ENCODE measurements at regions not wholly inside any gene's neighbourhood (a gene's known extent, or its start where the extent isn't known, plus 50 kb on each side); places are given as distances from the start of the nearest gene placed in this dataset.
A peak's percentile ranks its signal among the peaks of the same experiment; 100 is the strongest.

DNA sequence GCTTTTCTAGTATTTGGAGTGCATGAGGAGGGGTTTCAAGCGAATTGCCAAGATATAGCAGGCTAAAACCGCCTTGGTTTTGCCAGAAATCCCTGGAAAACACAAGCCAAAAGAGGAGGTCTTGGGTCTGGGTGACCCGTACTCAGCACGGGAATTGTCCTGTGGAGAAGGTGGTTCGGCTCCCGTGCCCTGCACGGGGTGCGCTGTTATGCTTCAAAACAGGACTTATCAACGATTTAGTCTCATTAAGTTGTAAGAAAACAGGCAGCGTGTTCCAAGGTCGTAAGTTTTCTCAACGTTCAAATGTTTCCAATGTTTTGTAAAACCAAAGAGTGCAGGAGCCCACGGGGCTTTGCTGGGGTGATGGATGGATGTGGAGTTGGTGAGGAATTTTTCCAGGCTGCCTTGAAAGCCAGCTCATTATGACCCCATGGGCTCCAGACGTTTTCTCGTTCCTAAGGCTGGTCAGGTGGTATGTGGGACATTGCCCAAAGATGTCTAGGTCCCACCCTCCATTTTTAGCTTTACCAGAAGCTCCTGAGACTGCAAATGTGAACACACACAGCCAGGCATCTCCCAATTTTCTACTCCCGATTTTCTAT, 75.4 kb upstream of the CLDN14 start:
- no peak for DNase-seq

DNA sequence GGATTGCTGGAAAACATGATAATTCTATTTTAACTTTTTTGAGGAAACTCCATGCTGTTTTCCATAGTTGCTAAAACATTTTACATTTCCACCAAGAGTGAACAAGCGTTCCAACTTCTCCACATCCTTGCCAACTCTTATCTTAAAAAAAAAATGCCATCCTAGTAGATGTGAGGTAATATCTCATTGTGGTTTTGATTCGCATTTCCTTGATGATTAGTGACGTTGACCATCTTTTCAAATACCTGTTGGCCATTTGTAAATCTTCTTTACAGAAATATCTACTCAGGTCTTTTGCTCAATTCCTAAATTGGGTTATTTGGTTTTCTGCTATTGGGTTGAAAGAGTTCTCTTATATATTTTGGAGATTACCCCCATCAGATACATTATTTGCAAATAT, 77.4 kb upstream of the CLDN14 start:
- no peak for DNase-seq

GRCh38 chr21:36560933-36561575, 81.1 kb upstream of the CLDN14 start:
- no peak for DNase-seq

DNA sequence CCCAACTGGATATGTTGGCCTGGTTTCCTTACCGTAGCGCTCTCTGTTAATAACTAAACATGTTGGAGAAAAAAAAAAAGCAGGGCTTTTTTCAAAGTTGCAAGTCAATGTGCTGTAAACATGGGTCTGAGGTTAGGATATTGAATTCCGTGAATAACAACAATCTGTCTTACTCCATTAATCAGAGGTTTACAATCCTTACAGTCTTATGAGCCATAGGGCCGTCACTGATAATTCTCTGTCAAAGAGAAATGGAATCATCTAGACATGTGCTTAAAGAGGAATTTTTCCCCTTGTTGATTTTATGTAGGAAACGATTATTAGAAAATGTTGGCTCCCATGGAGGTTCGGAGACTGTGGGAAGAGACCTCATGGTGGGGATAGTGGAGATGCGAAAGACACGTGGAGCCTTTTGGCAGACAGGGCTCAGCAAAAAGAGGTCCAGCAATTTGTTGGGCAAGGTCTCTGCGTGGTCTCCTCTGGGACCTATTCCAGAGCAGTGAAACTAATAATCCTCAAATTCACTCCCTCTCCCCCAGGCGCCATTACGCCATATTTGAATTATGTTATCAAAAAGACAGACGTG, 83.5 kb upstream of the CLDN14 start:
- DNase-seq: no peak

- no peak for DNase-seq
These were observed 84.7 kb upstream of the CLDN14 start for GRCh38 chr21:36564647-36565046.

DNA sequence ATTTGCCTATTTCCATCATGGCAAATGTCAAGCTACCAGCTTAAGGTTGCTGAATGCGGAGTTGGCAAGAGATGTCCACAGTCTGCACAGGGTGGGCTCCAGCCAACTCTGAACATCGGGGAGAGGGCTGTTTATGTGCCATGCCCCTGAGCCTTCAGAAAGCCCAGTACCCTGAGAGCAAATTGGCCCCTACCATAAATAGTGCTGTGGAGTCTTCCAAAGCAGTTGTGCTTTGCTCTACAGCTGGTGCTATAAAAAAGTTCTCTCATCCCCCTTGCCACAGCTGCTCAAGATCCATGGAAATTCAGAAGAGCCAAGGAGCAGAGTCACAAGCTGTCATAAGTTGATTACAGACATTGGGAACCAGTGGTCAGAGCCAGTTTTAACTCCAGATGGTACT, 85.6 kb upstream of the CLDN14 start:
- DNase-seq: no peak

DNA sequence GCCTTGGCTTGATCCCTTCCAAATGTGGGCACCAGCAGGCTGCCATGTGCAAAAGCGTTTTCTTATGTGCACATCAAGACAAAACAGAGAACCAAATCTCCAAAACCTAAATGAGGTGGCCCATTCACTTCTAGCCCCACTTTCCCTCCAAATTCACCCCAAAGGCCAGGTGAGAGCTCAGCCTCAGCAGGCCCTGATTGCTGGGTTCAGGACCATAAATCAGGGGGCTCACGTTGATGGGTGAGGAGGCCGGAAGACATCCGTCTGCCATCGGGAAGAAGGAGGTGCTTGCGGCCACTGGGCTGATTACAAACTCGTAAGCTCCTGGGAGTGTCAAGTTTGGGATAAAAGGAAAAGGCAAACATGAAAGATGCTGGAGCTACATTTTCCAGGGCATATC, 86.7 kb upstream of the CLDN14 start:
- no peak for DNase-seq

DNA sequence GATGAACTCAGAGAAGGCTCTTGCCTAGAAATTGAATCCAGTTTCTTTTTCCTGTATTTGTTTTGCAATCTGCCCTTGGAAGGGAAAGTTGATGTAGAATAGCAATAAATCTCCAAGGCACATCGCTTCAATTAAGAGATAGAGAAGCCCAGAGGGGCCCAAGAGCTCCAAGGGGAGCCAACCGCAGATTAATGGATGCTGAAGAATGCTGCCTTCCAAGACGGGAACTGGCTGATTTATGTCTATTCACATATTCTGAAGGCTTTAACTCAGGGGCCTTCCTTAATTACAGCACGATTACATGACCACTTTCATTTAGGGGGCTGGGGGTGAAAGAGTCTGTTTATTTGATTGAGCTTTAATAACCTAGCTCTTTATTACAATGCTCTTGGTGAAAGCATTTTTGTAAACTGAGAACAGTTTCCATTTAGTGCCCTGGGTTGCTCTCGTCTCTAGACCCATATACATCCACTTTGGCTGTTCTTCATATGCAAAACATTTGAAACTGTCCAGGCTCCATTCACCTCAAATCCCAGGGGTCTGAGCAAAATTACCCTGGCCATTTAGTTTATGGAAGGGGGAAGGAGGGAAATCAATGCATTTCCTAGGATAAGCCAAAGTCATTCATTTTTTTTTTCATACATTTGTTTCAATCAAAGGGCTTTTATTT, 87.4 kb upstream of the CLDN14 start:
- no peak for DNase-seq

DNA sequence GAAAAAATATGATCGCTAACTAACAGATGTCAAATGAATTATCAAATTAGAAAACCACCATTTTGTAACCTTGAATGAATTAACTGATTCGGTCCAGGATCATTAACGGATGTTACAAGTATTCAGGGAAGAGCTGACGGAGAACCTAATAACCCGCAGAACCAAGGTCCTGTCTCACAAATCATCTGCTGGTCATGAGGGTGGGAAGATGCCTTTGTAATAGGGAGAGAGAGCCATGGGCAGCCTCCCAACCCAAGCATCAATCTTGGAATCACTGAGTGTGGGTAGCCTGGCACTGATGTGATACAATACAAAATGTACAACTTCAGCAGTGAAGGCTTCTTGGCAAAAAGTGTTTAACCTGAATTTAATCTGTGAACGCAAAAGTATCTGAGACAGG, 89.6 kb upstream of the CLDN14 start:
- no peak for DNase-seq

DNA sequence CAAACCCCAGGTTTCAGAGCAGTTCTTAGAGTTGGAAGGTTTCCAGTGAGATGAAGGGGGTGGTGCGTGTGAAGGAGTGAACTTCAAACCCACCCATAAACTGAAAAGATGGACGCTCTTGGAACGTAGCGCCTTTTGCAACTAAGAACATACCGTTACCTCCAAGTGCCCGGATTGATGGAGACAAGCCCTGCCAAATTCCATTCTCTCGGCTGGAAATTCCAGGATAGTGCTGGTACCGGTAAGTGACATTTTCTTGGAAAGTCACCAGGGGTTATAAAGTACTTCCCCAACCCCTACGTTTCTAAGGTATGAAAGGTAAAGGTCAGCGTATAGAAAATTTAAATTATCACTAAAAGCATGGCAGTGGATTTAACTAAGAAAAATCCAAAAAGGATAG, 91.6 kb upstream of the CLDN14 start:
- no peak for DNase-seq

GRCh38 chr21:36572039-36572438, 92.1 kb upstream of the CLDN14 start:
- DNase-seq: no peak

GRCh38 chr21:36575306-36575705, 95.4 kb upstream of the CLDN14 start:
- DNase-seq: no peak

- DNase-seq: no peak
These were observed 96.5 kb upstream of the CLDN14 start for GRCh38 chr21:36576441-36576840.

DNA sequence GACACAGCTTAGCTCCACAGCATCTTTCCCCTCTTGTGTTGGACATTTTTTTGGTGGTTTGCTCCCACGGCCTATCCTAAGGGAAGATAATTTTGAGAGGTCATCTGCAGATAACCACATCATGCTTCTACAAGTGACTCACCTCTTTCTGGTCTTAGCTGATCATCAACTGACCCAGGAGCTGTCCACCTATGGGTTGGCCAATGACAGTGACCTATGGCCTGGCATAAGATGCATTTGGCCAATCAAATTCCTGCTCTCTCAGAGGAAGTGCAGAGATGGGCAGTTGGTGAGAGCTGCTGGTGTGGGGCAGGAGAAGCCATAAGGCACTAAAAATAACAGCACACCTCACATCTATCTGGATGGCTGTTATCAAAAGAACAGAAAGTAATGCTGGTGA, 100.0 kb upstream of the CLDN14 start:
- no peak for DNase-seq

- no peak for DNase-seq
These were observed 102.3 kb upstream of the CLDN14 start for GRCh38 chr21:36582271-36582670.

- DNase-seq: no peak
These were observed 103.7 kb upstream of the CLDN14 start for GRCh38 chr21:36583591-36583990.

- DNase-seq: no peak
These were observed 105.3 kb upstream of the CLDN14 start for GRCh38 chr21:36584980-36585940.

GRCh38 chr21:36587388-36587787, 107.5 kb upstream of the CLDN14 start:
- no peak for DNase-seq

GRCh38 chr21:36589352-36589971, 109.5 kb upstream of the SIM2 start:
- peak; percentile 48 for DNase-seq

DNA sequence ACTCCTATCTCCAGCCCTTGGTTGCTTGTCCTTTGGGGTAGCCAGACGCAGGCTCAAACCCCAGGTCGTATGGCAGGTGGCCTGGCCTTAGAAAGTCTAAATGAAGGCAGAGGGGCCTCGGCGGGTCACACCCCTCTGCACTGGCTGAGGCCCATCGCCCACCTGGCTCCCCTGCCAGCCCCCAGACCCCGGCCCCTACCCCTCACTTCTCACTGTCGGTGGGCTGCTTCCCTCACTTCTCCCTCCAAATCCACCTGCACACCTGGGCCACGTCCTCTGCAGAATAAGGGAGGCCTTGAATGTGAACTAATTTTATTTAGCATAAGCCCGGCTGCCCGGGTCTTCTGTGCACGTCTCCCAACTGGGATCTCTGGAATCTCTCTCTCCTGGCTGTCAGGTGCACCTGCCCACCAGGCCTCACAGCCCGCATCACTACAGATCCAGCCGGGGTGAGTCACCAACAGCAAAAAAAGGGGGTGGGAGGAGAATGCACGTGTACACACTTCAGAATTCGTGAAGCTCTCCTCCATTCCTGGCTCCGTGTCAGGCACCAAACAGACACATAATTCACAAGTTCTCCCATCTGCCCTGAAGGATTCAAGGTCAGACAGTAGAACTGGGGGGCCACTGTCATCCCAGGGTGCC, 107.5 kb upstream of the SIM2 start:
- DNase-seq: no peak

GRCh38 chr21:36596174-36596573, 102.7 kb upstream of the SIM2 start:
- DNase-seq: no peak

DNA sequence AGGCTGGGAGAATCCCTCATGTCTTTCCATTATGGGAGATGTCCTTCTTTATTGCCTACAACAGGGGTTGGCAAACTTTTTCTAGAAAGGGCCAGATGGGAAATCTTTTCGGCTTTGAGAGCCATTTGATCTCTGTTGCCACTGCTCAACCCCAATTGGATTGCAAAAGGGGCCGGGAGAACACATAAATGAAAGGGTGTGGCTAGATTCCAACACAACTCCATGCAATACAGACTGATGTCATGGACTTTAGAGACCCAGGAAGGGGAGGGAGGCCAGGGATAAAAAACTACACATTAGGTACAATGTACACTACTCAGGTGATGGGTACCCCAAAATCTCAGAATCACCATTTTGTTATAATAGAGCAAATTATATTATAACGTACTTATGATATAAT, 97.6 kb upstream of the SIM2 start:
- no peak for DNase-seq

Measured in activated CD4-positive, alpha-beta T cell treated with anti-CD3 and anti-CD28 coated beads, Interleukin-2, amount 50 U/mL, for 16 hours (primary cell).